Spleen (tissue), 7 donors: ENCODE measurements at regions not wholly inside any gene's neighbourhood (a gene's known extent, or its start where the extent isn't known, plus 50 kb on each side); places are given as distances from the start of the nearest gene placed in this dataset.

ENCODE experiments used
- CTCF ChIP-seq, 11 experiments: fragments of 200-600 bp in 7 of 11; fragments of 450-650 bp in 4 of 11; sonication (generic) in 4 of 11; IDR thresholded peaks in 8 of 11; conservative IDR thresholded peaks in 3 of 11; 1 replicate in 7 of 11; 2 replicates in 4 of 11; pipeline versions ENCODE4 v1.4.0 to v1.8.0; 2016 to 2021; ENCODE audit warnings: antibody characterized with exemption in 11 of 11, inconsistent platforms in 4 of 11, mild to moderate bottlenecking in 1 of 11
- POLR2AphosphoS5 ChIP-seq, 3 donors: sonication (generic); formaldehyde crosslinking; IDR thresholded peaks; one replicate each; pipeline ENCODE4 v1.5.1; 2017; ENCODE audit warnings: antibody characterized with exemption in 3 of 3
- donor health status: DM: no; HTN: no; CAD: no; lungs with moderate emphysema.
- donor health status: DM: no; HTN: no; CAD: no.
- donor health status: DM: no; HTN: no; CAD: no.

GRCh38 chr3:139099968-139100817 lies 55.5 kb upstream of the PRR23C start:
- no peak for TF ChIP-seq CTCF (IDR thresholded peaks at IDR 0.05 in 8 of 11, conservative IDR thresholded peaks at IDR 0.05 in 3 of 11)
- no peak for TF ChIP-seq POLR2AphosphoS5 (IDR thresholded peaks at IDR 0.05)
